GM19099 (cell line): ENCODE measurements at regions not wholly inside any gene's neighbourhood (a gene's known extent, or its start where the extent isn't known, plus 50 kb on each side); places are given as distances from the start of the nearest gene placed in this dataset.

Experiments
- POLR2A ChIP-seq: IDR thresholded peaks from 3 replicates; pipeline ENCODE4 v1.6.1; 2011; ENCODE audit warnings: low read depth; ENCODE audit not compliant: insufficient read length; ENCODE audit errors: extremely low read depth

GRCh38 chr2:7190587-7191324 lies 273.5 kb downstream of the RNF144A start:
- TF ChIP-seq POLR2A, result no peak

GRCh38 chr2:7191932-7192331 lies 274.7 kb downstream of the RNF144A start:
- TF ChIP-seq POLR2A, result no peak

GRCh38 chr2:7193457-7193856 lies 276.2 kb downstream of the RNF144A start:
- TF ChIP-seq POLR2A, result no peak

GRCh38 chr2:7194950-7195349 lies 277.7 kb downstream of the RNF144A start:
- no peak for TF ChIP-seq POLR2A

GRCh38 chr2:7196883-7197282 lies 279.7 kb downstream of the RNF144A start:
- no peak for TF ChIP-seq POLR2A

GRCh38 chr2:7201851-7202250 lies 284.6 kb downstream of the RNF144A start:
- no peak for TF ChIP-seq POLR2A

GRCh38 chr2:7203056-7203467 lies 285.9 kb downstream of the RNF144A start:
- no peak for TF ChIP-seq POLR2A

GRCh38 chr2:7205151-7205830 lies 288.1 kb downstream of the RNF144A start:
- TF ChIP-seq POLR2A, result no peak

GRCh38 chr2:7206111-7206810 lies 289.0 kb downstream of the RNF144A start:
- no peak for TF ChIP-seq POLR2A

GRCh38 chr2:7207631-7208030 lies 290.4 kb downstream of the RNF144A start:
- TF ChIP-seq POLR2A, result no peak

- no peak for TF ChIP-seq POLR2A
Observed at GRCh38 chr2:7209757-7210555, 292.7 kb downstream of the RNF144A start.

GRCh38 chr2:7210712-7211111 lies 293.5 kb downstream of the RNF144A start:
- no peak for TF ChIP-seq POLR2A

- TF ChIP-seq POLR2A, result no peak
Observed at GRCh38 chr2:7225848-7226247, 308.6 kb downstream of the RNF144A start.

- no peak for TF ChIP-seq POLR2A
Observed at GRCh38 chr2:7226501-7226900, 309.3 kb downstream of the RNF144A start.

- no peak for TF ChIP-seq POLR2A
Observed at GRCh38 chr2:7233126-7233525, 315.9 kb downstream of the RNF144A start.

- TF ChIP-seq POLR2A, result no peak
Observed at GRCh38 chr2:7237466-7237865, 320.3 kb downstream of the RNF144A start.

GRCh38 chr2:7239078-7239477 lies 321.9 kb downstream of the RNF144A start:
- TF ChIP-seq POLR2A, result no peak
